ENCODE measurements at regions not wholly inside any gene's neighbourhood (a gene's known extent, or its start where the extent isn't known, plus 50 kb on each side); places are given as distances from the start of the nearest gene placed in this dataset.

DNA sequence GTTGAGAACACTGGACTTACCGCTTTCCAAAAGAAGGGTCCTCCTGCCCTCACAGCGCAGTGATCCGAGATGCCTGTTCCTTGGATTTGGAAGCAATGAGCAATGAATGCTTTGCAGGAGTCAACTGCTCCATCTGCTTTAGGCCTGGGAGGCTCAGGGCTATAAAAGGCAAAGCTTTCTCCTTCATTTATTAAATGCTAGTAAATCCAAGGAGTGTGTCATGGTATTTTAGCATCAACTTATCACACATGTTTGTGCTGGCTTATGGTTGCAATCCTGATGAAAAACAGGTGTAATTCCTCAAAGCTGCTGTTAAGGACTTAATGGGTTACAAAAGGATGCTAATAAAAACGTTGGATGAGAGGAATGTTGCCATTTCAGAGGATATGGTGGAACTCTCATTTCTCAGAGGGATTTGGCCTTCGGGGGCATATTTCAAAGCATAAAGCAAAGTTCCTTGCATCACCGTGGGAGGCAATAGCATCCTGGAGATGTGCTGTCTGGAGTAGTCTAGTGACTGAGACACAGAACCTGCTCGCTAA is 158.5 kb upstream of the TPM1 start:
- no peak for TF ChIP-seq POU2F2 (IDR thresholded peaks at IDR 0.05; ENCODE audit: low read depth, low read length)
- TF ChIP-seq POLR2A (IDR thresholded peaks at IDR 0.05; ENCODE audit: low read depth, low read length) = no peak
- no peak for TF ChIP-seq PAX5 (IDR thresholded peaks at IDR 0.05; ENCODE audit: insufficient read depth, low read length, severe bottlenecking)
- TF ChIP-seq TAF1 (IDR thresholded peaks at IDR 0.05; ENCODE audit: low read depth, low read length) = no peak
- no peak for TF ChIP-seq POLR2AphosphoS5 (IDR thresholded peaks at IDR 0.05; ENCODE audit: low read depth, low read length)
- no peak for TF ChIP-seq SPI1 (IDR thresholded peaks at IDR 0.05; ENCODE audit: low read depth, low read length)
- FAIRE-seq (no peak), DNase-seq (ENCODE audit: insufficient read length, low spot score) (no peak)

DNA sequence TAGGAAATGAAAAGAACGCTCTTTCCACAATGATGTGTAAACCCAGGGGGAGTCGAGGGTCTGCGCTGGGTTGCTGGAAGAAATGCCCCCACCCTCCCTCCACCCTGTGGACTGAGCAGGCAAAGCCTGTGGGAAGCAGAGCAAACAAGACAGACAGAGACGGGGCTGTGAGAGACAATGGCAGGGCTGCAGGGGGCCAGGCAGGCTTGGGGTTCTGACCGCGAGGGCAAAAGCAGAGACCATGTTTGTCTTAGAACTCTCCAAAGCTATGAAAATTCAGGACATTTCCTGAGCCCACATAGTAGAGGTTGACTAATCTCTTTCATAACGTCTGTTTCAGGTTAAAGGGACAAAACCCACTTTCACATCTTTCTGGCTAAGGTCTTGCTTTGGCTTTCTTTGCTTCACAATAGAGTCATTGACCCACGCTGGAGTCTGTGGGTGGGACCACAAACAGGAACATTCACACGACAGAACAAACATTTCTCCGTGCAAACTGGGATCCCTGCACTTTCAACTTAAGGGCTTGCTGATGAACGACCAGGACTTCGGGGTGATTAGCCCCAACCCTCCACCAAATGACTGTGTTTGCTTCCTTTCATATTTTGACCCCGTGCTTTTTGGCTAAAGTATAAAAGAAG is 156.0 kb upstream of the TPM1 start:
- no peak for DNase-seq (ENCODE audit: insufficient read length, low spot score)
- TF ChIP-seq POU2F2 (IDR thresholded peaks at IDR 0.05; ENCODE audit: low read depth, low read length) (no peak), SPI1 (IDR thresholded peaks at IDR 0.05; ENCODE audit: low read depth, low read length) (no peak), POLR2A (IDR thresholded peaks at IDR 0.05; ENCODE audit: low read depth, low read length) (no peak), TAF1 (IDR thresholded peaks at IDR 0.05; ENCODE audit: low read depth, low read length) (no peak), POLR2AphosphoS5 (IDR thresholded peaks at IDR 0.05; ENCODE audit: low read depth, low read length) (no peak), PAX5 (IDR thresholded peaks at IDR 0.05; ENCODE audit: insufficient read depth, low read length, severe bottlenecking) (no peak)
- no peak for FAIRE-seq

DNA sequence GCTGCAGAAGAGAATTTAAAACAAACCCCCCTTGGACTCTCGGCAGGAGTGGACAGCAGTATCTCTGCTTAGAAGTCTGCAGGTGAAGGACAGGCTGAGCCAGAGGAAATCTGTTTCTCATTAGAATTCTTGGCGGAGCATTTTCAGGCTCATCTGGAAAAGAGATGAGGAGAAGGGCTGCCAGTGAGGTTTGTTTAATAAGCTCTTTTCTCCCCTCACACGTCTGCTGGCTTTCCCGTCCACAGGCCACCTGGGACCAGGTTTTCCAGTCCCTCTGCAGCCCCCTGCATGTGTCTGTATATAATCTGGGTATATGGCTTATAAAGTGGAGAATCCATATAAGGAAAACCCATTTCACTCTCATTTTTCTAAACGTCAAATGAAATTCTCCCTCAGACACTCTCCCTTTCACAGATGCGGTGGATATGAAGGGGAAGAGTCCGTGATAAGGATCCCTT is 155.4 kb upstream of the TPM1 start:
- FAIRE-seq = no peak
- TF ChIP-seq TAF1 (IDR thresholded peaks at IDR 0.05; ENCODE audit: low read depth, low read length) (no peak), POLR2A (IDR thresholded peaks at IDR 0.05; ENCODE audit: low read depth, low read length) (no peak), POU2F2 (IDR thresholded peaks at IDR 0.05; ENCODE audit: low read depth, low read length) (no peak), POLR2AphosphoS5 (IDR thresholded peaks at IDR 0.05; ENCODE audit: low read depth, low read length) (no peak), PAX5 (IDR thresholded peaks at IDR 0.05; ENCODE audit: insufficient read depth, low read length, severe bottlenecking) (no peak), SPI1 (IDR thresholded peaks at IDR 0.05; ENCODE audit: low read depth, low read length) (no peak)
- no peak for DNase-seq (ENCODE audit: insufficient read length, low spot score)

GRCh38 chr15:62888623-62889022 is 153.9 kb upstream of the TPM1 start:
- FAIRE-seq = no peak
- TF ChIP-seq POU2F2 (IDR thresholded peaks at IDR 0.05; ENCODE audit: low read depth, low read length) (no peak), POLR2A (IDR thresholded peaks at IDR 0.05; ENCODE audit: low read depth, low read length) (no peak), SPI1 (IDR thresholded peaks at IDR 0.05; ENCODE audit: low read depth, low read length) (no peak), PAX5 (IDR thresholded peaks at IDR 0.05; ENCODE audit: insufficient read depth, low read length, severe bottlenecking) (no peak), TAF1 (IDR thresholded peaks at IDR 0.05; ENCODE audit: low read depth, low read length) (no peak), POLR2AphosphoS5 (IDR thresholded peaks at IDR 0.05; ENCODE audit: low read depth, low read length) (no peak)
- no peak for DNase-seq (ENCODE audit: insufficient read length, low spot score)

GRCh38 chr15:62889141-62889661 is 153.3 kb upstream of the TPM1 start:
- DNase-seq (ENCODE audit: insufficient read length, low spot score) (no peak), FAIRE-seq (no peak)
- TF ChIP-seq TAF1 (IDR thresholded peaks at IDR 0.05; ENCODE audit: low read depth, low read length) (no peak), PAX5 (IDR thresholded peaks at IDR 0.05; ENCODE audit: insufficient read depth, low read length, severe bottlenecking) (no peak)

DNA sequence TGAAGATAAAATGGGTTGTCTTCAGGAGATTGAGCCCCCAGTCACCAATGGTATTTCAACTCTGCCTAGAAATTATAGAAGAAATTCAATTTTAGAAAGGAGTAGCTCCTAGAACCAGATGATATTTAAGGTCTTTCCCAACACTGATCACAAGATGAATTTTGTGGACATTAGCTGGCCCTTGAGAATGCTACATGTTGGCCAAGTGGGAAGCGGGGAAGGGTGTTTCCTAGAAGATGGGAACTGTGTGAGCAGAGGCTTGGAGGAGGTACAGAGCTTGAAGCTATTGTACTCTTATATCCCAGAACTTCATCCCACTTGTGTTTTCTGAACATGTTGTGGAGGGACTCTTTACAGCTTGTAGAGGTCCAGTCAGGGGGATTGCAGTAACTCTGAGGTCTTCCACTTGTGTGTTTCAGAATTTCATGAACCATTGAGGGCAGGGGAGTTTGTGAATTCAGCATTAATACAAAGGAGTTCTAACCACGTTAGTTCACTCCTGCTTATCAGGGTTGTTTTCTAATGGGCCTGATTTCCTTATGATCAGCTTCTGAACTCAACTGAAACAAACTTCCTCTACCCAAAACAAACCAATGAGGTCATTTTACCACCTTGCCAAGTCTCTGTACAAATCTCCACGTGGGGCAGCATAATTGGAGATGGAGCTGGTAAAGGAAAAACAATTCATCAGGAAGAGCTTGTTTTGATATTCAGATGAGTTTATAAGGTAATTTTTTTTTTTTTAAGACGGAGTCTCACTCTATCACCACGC is 152.6 kb upstream of the TPM1 start:
- DNase-seq (ENCODE audit: insufficient read length, low spot score) (no peak), FAIRE-seq (no peak)

GRCh38 chr15:62894322-62895085 is 148.0 kb upstream of the TPM1 start:
- TF ChIP-seq POLR2A (IDR thresholded peaks at IDR 0.05; ENCODE audit: low read depth, low read length) = no peak
- no peak for TF ChIP-seq POLR2AphosphoS5 (IDR thresholded peaks at IDR 0.05; ENCODE audit: low read depth, low read length)
- no peak for TF ChIP-seq TAF1 (IDR thresholded peaks at IDR 0.05; ENCODE audit: low read depth, low read length)
- no peak for TF ChIP-seq POU2F2 (IDR thresholded peaks at IDR 0.05; ENCODE audit: low read depth, low read length)
- no peak for TF ChIP-seq SPI1 (IDR thresholded peaks at IDR 0.05; ENCODE audit: low read depth, low read length)
- no peak for TF ChIP-seq PAX5 (IDR thresholded peaks at IDR 0.05; ENCODE audit: insufficient read depth, low read length, severe bottlenecking)
- DNase-seq (ENCODE audit: insufficient read length, low spot score) (no peak), FAIRE-seq (no peak)

More for the DNA sequence above, 152.6 kb upstream of the TPM1 start:
- TF ChIP-seq POLR2AphosphoS5 (IDR thresholded peaks at IDR 0.05; ENCODE audit: low read depth, low read length) (no peak), POLR2A (IDR thresholded peaks at IDR 0.05; ENCODE audit: low read depth, low read length) (no peak), PAX5 (IDR thresholded peaks at IDR 0.05; ENCODE audit: insufficient read depth, low read length, severe bottlenecking) (no peak), TAF1 (IDR thresholded peaks at IDR 0.05; ENCODE audit: low read depth, low read length) (no peak), SPI1 (IDR thresholded peaks at IDR 0.05; ENCODE audit: low read depth, low read length) (no peak), POU2F2 (IDR thresholded peaks at IDR 0.05; ENCODE audit: low read depth, low read length) (no peak)

DNA sequence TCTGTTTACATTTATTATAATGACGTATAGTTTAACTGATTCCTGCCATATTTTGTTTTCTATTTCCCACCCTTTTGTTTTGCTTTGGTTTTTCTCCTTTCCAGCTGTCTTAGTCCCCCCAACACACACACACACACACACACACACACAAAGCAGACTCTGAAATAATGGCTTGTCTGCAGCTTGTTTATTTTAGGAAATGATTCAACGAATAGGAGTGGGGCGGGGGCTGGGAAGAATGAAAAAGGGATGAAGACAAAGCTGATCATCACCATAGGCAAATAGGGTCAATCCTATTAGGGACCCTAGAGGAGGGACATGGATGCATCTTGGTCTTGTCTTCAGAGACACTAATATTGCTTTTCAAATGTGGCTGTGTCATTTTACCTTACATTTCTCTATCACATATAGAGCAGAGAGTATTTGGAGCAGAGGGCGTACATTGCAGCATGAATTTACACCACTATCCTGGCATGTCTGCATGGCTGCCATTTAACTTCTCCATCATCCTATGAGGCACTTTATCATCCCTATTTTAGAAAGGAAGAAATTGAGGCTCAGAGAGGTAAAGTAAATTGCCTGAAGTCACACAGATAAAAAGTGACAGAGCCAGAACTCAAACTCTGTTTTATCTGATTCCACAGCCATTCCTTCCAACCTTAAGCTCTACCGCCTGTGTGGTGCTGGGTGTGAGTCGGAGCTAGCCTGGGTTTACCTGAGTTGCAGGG is 147.2 kb upstream of the TPM1 start:
- FAIRE-seq = no peak
- TF ChIP-seq PAX5 (IDR thresholded peaks at IDR 0.05; ENCODE audit: insufficient read depth, low read length, severe bottlenecking) (no peak), POLR2A (IDR thresholded peaks at IDR 0.05; ENCODE audit: low read depth, low read length) (no peak), POU2F2 (IDR thresholded peaks at IDR 0.05; ENCODE audit: low read depth, low read length) (no peak), SPI1 (IDR thresholded peaks at IDR 0.05; ENCODE audit: low read depth, low read length) (no peak), TAF1 (IDR thresholded peaks at IDR 0.05; ENCODE audit: low read depth, low read length) (no peak), POLR2AphosphoS5 (IDR thresholded peaks at IDR 0.05; ENCODE audit: low read depth, low read length) (no peak)
- DNase-seq (ENCODE audit: insufficient read length, low spot score) = no peak
